Chondrocyte (in vitro differentiated cells): ENCODE measurements at regions not wholly inside any gene's neighbourhood (a gene's known extent, or its start where the extent isn't known, plus 50 kb on each side); places are given as distances from the start of the nearest gene placed in this dataset.
"Not testable (repeated sequence)": the region's sequence is repeated elsewhere in the genome, so short reads cannot be mapped to it uniquely, and the experiment has no call there.

Source experiments
- DNase-seq: peaks from one replicate; pipeline ENCODE4 v3.0.0; 2021; ENCODE audit warnings: mixed read lengths, low spot score
- H3K27ac Mint-ChIP-seq: one replicate; pipeline ENCODE4 v1.8.0; 2021; ENCODE audit warnings: mild to moderate bottlenecking, moderate library complexity, mixed read lengths; ENCODE audit not compliant: unreplicated experiment
- H3K27me3 Mint-ChIP-seq: 2 replicates; pipeline ENCODE4 v1.8.0; 2021; ENCODE audit warnings: low read depth, mixed read lengths
- H3K36me3 Mint-ChIP-seq: 2 replicates; pipeline ENCODE4 v1.8.0; 2021; ENCODE audit warnings: low read depth, mixed read lengths
- H3K4me1 Mint-ChIP-seq: 2 replicates; pipeline ENCODE4 v1.8.0; 2021; ENCODE audit warnings: low read depth, mild to moderate bottlenecking, mixed read lengths
- H3K4me3 Mint-ChIP-seq: one replicate; pipeline ENCODE4 v1.8.0; 2021; ENCODE audit warnings: mild to moderate bottlenecking, moderate library complexity, mixed read lengths; ENCODE audit not compliant: unreplicated experiment
- H3K9me3 Mint-ChIP-seq: 2 replicates; pipeline ENCODE4 v1.8.0; 2021; ENCODE audit warnings: low read depth, mixed read lengths
- CTCF ChIP-seq: fragments of 200-600 bp; sonication (generic); IDR thresholded peaks from 2 replicates; pipeline ENCODE4 v1.5.0; 2021; ENCODE audit warnings: antibody characterized with exemption, mild to moderate bottlenecking, moderate library complexity

- Mint-ChIP-seq H3K4me3 (no peak overlapping the region), H3K4me1 (no peaks in the 10 kb centered on the region), H3K27ac (no peak overlapping the region), H3K9me3 (peaks cover 10% of the 10 kb centered on the region), H3K36me3 (no peaks in the 10 kb centered on the region), H3K27me3 (no peaks in the 10 kb centered on the region)
- no peak for DNase-seq
- TF ChIP-seq CTCF = no peak
Measured at GRCh38 chr3:109869586-109869985, 532.2 kb upstream of the DPPA4 start.

- Mint-ChIP-seq H3K4me3 (no peak overlapping the region), H3K36me3 (peaks cover 7% of the 10 kb centered on the region), H3K9me3 (peaks cover 22% of the 10 kb centered on the region), H3K27ac (no peak overlapping the region), H3K4me1 (no peaks in the 10 kb centered on the region), H3K27me3 (no peaks in the 10 kb centered on the region)
- no peak for DNase-seq
- no peak for TF ChIP-seq CTCF
Measured at GRCh38 chr3:109874896-109875708, 537.8 kb upstream of the DPPA4 start.

GRCh38 chr3:109877616-109878015, 540.3 kb upstream of the DPPA4 start:
- not testable (repeated sequence) for H3K27me3 Mint-ChIP-seq, H3K36me3 Mint-ChIP-seq, H3K4me3 Mint-ChIP-seq, H3K4me1 Mint-ChIP-seq, H3K27ac Mint-ChIP-seq, DNase-seq
- peaks cover 22% of the 10 kb centered on the region for H3K9me3 Mint-ChIP-seq

GRCh38 chr3:109882144-109882543, 544.8 kb upstream of the DPPA4 start:
- no peak overlapping the region for H3K4me3 Mint-ChIP-seq
- H3K4me1 Mint-ChIP-seq = no peaks in the 10 kb centered on the region
- H3K36me3 Mint-ChIP-seq = peaks cover 2% of the 10 kb centered on the region
- H3K27ac Mint-ChIP-seq = no peak overlapping the region
- DNase-seq = no peak
- H3K9me3 Mint-ChIP-seq = peaks cover 9% of the 10 kb centered on the region
- no peak for TF ChIP-seq CTCF
- H3K27me3 Mint-ChIP-seq = no peaks in the 10 kb centered on the region

- no peaks in the 10 kb centered on the region for H3K27me3 Mint-ChIP-seq
- no peak overlapping the region for H3K27ac Mint-ChIP-seq
- TF ChIP-seq CTCF = no peak
- no peak overlapping the region for H3K4me3 Mint-ChIP-seq
- H3K4me1 Mint-ChIP-seq = no peaks in the 10 kb centered on the region
- peaks cover 20% of the 10 kb centered on the region for H3K9me3 Mint-ChIP-seq
- no peak for DNase-seq
- peaks cover 6% of the 10 kb centered on the region for H3K36me3 Mint-ChIP-seq
Measured at GRCh38 chr3:109887293-109887692, 549.9 kb upstream of the DPPA4 start.

- no peaks in the 10 kb centered on the region for H3K4me1 Mint-ChIP-seq
- DNase-seq = no peak
- TF ChIP-seq CTCF = no peak
- peaks cover 19% of the 10 kb centered on the region for H3K9me3 Mint-ChIP-seq
- H3K27ac Mint-ChIP-seq = no peak overlapping the region
- no peak overlapping the region for H3K4me3 Mint-ChIP-seq
- peaks cover 4% of the 10 kb centered on the region for H3K36me3 Mint-ChIP-seq
- no peaks in the 10 kb centered on the region for H3K27me3 Mint-ChIP-seq
Measured at GRCh38 chr3:109888026-109888425, 550.7 kb upstream of the DPPA4 start.
